ENCODE measurements at regions not wholly inside any gene's neighbourhood (a gene's known extent, or its start where the extent isn't known, plus 50 kb on each side); places are given as distances from the start of the nearest gene placed in this dataset.

DNA sequence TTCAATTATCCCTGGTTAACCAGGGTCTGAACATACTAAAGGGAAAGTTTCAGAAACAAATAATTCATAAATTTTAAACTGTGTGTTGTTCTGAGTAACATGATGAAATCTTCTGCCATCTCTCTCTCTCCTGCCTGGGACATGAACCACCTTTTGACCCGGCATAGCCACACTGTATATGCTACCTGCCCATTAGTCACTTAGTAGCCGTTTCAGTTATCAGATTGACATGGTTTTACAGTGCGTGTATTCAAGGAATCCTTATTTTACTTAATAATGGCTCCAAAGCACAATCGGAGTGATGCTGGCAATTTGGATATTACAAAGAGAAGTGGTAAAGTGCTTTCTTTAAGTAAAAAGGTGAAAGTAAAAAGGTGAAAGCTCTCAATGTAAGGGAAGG, 227.1 kb upstream of the CCDC179 start:
- Histone ChIP-seq H3K9me3 (no peaks in the 10 kb centered on the region), H3K4me3 (no peak overlapping the region), H3K36me3 (ENCODE audit: low read depth) (no peaks in the 10 kb centered on the region), H3K4me1 (ENCODE audit: low read depth) (no peaks in the 10 kb centered on the region)
- TF ChIP-seq, protein P1, sequence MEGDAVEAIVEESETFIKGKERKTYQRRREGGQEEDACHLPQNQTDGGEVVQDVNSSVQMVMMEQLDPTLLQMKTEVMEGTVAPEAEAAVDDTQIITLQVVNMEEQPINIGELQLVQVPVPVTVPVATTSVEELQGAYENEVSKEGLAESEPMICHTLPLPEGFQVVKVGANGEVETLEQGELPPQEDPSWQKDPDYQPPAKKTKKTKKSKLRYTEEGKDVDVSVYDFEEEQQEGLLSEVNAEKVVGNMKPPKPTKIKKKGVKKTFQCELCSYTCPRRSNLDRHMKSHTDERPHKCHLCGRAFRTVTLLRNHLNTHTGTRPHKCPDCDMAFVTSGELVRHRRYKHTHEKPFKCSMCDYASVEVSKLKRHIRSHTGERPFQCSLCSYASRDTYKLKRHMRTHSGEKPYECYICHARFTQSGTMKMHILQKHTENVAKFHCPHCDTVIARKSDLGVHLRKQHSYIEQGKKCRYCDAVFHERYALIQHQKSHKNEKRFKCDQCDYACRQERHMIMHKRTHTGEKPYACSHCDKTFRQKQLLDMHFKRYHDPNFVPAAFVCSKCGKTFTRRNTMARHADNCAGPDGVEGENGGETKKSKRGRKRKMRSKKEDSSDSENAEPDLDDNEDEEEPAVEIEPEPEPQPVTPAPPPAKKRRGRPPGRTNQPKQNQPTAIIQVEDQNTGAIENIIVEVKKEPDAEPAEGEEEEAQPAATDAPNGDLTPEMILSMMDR (IDR thresholded peaks at IDR 0.05) = no peak
- DNase-seq = no peak
- intact Hi-C loops (cut with DNase I, micrococcal nuclease) = no loop called here
- ATAC-seq = no peak

DNA sequence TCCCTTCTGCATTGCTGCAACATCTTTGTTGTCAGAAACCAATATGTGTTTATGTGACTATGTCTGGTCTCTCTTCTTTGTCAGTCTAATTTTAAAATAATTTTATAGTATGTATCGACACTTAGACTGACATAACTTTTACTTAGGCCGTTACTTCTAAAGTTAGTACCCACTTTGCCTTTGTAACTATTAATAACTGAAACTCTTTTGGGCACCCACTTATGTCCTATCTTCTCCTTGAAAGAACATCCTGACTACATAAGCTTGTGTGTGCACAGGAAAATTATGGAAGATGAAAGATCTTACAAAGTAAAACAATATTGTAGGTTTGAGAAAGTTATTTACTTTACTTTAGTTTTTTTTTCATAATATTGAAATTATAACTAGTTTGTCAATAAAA, 230.4 kb upstream of the CCDC179 start:
- Histone ChIP-seq H3K4me1 (ENCODE audit: low read depth) (no peaks in the 10 kb centered on the region), H3K4me3 (no peak overlapping the region), H3K36me3 (ENCODE audit: low read depth) (no peaks in the 10 kb centered on the region), H3K9me3 (no peaks in the 10 kb centered on the region)
- intact Hi-C loops (cut with DNase I, micrococcal nuclease) = no loop called here
- ATAC-seq = no peak
- DNase-seq = no peak
- TF ChIP-seq, protein P1 (IDR thresholded peaks at IDR 0.05) = no peak

DNA sequence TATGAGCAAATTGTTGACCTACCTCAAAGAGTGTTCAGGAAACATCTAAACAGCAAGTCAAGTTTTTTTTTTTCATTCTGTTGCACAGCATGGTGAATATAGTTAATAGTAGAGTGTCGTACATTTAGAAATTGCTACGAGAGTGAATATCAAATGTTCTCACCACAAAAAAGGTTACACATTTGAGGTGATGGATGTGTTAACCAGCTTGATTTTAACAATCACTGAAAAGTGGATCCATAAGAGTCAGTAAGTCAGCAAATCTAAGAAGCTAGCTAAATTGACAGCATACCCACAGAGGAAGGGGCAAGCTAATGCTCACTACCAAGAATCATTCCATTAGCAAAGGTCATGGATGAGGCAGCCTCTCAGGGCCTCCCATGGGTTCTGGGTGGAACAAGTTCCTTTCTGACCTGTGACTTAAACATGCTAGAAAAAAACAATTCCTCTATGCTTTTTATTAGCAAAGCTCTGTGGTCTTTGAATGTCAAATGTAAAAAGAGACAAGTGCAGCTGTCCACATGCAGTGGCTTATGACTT, 235.4 kb upstream of the CCDC179 start:
- TF ChIP-seq, protein P1 (IDR thresholded peaks at IDR 0.05) = no peak
- ATAC-seq = no peak
- intact Hi-C loops (cut with DNase I, micrococcal nuclease) = no loop called here

DNA sequence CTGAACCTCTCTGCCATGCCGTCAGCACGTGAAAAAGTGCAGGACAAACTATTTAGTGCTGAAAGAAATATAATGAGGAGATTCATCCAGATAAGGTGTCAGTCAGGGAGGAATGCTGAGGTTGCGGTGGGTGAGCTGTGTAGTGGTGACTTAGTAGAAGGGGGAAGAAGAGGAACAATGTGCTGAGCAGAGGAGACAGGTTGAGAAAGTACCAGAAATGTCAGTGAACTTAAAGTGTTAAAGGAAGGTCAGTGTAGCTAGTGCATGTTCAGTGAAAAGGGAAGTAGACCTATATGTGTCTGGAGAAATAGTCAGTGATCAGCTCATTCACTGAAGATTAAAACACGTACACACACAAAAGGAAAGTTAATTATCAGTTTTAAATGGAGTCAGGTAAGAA, 237.6 kb upstream of the CCDC179 start:
- DNase-seq = no peak
- ATAC-seq = no peak
- intact Hi-C loops (cut with DNase I, micrococcal nuclease) = no loop called here
- TF ChIP-seq, protein P1 (IDR thresholded peaks at IDR 0.05) = no peak
- Histone ChIP-seq H3K9me3 (no peaks in the 10 kb centered on the region), H3K4me1 (ENCODE audit: low read depth) (no peaks in the 10 kb centered on the region), H3K36me3 (ENCODE audit: low read depth) (no peaks in the 10 kb centered on the region), H3K4me3 (no peak overlapping the region)

More for the DNA sequence above, 235.4 kb upstream of the CCDC179 start:
- H3K4me1 ChIP-seq (ENCODE audit: low read depth) = no peaks in the 10 kb centered on the region
- no peaks in the 10 kb centered on the region for H3K9me3 ChIP-seq
- no peak for DNase-seq
- H3K4me3 ChIP-seq = no peak overlapping the region
- H3K36me3 ChIP-seq (ENCODE audit: low read depth) = no peaks in the 10 kb centered on the region

DNA sequence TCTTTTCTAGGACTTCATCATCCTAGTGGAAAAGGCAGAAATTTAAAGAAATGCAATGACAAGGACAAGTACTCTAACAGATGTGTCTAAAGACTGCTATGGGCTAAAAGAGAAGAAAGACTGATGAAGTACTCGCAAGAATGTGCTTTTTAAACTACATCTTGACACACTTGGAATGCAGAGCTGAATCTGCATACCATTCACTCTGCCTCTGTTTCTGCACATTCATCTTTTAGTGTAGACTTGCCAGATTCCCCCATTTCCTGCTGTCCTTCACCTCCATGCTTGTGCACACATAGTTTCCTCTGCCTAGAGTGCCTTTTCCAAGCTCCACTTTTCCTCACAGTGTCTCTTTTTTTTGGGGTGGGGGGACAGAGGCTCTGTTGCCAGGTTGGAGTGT, 239.0 kb upstream of the CCDC179 start:
- Histone ChIP-seq H3K4me1 (ENCODE audit: low read depth) (no peaks in the 10 kb centered on the region), H3K36me3 (ENCODE audit: low read depth) (no peaks in the 10 kb centered on the region), H3K4me3 (no peak overlapping the region), H3K9me3 (no peaks in the 10 kb centered on the region)
- ATAC-seq = no peak
- TF ChIP-seq, protein P1 (IDR thresholded peaks at IDR 0.05) = no peak
- no peak for DNase-seq
- intact Hi-C loops (cut with DNase I, micrococcal nuclease) = no loop called here

DNA sequence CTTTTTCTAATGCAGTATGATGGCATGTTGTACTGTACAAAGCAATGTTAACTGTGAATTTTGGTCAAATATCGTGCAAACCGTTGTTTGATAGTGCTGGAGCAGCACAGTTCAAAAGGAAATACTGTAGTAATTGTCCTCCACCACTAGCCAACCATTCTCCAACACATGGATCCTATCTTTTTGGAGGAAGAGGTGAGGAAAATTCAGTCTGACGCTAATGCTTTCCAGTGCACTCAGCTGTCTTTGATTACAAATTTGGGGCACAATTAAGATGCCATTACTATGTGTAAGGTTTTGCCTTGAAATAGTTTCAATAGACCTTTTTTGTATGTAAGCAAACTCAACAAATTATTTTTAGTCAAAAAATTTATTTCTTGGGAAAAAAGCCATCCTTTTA, 240.5 kb upstream of the CCDC179 start:
- Histone ChIP-seq H3K4me3 (no peak overlapping the region), H3K9me3 (no peaks in the 10 kb centered on the region), H3K36me3 (ENCODE audit: low read depth) (no peaks in the 10 kb centered on the region), H3K4me1 (ENCODE audit: low read depth) (no peaks in the 10 kb centered on the region)
- intact Hi-C loops (cut with DNase I, micrococcal nuclease) = no loop called here
- ATAC-seq = no peak
- DNase-seq = no peak
- TF ChIP-seq, protein P1 (IDR thresholded peaks at IDR 0.05) = no peak
